NCI-H1417 treated with DMSO at 0.1 percent for 48 hours (cell line): ENCODE measurements at regions not wholly inside any gene's neighbourhood (a gene's known extent, or its start where the extent isn't known, plus 50 kb on each side); places are given as distances from the start of the nearest gene placed in this dataset.
"Not testable (repeated sequence)": the region's sequence is repeated elsewhere in the genome, so short reads cannot be mapped to it uniquely, and the experiment has no call there.

Experiments used
- DNase-seq: peaks from one replicate; lab custom pipeline; 2025; lab: John Stamatoyannopoulos, UW

- not testable (repeated sequence) for DNase-seq
Observed at GRCh38 chr4:142897518-142897917, 51.4 kb upstream of the INPP4B start.

GRCh38 chr4:142900622-142901021 is 54.5 kb upstream of the INPP4B start:
- no peak for DNase-seq

GRCh38 chr4:142901166-142901662 is 55.1 kb upstream of the INPP4B start:
- no peak for DNase-seq

GRCh38 chr4:142903617-142904016 is 57.5 kb upstream of the INPP4B start:
- not testable (repeated sequence) for DNase-seq

- no peak for DNase-seq
Observed at GRCh38 chr4:142909908-142910307, 63.8 kb upstream of the INPP4B start.

- no peak for DNase-seq
Observed at GRCh38 chr4:142913034-142913433, 66.9 kb upstream of the INPP4B start.

GRCh38 chr4:142913461-142914030 is 67.4 kb upstream of the INPP4B start:
- no peak for DNase-seq

GRCh38 chr4:142917678-142918077 is 71.6 kb upstream of the INPP4B start:
- DNase-seq = no peak

GRCh38 chr4:142922720-142923119 is 76.6 kb upstream of the INPP4B start:
- DNase-seq = no peak

- DNase-seq = no peak
Observed at GRCh38 chr4:142923619-142924018, 77.5 kb upstream of the INPP4B start.

GRCh38 chr4:142925161-142925560 is 79.1 kb upstream of the INPP4B start:
- no peak for DNase-seq

- no peak for DNase-seq
Observed at GRCh38 chr4:142927721-142928120, 81.6 kb upstream of the INPP4B start.

- DNase-seq = no peak
Observed at GRCh38 chr4:142929526-142929925, 83.4 kb upstream of the INPP4B start.

GRCh38 chr4:142933207-142933606 is 87.1 kb upstream of the INPP4B start:
- no peak for DNase-seq

GRCh38 chr4:142940425-142941330 is 94.6 kb upstream of the INPP4B start:
- peak; percentile 61 for DNase-seq

- no peak for DNase-seq
Observed at GRCh38 chr4:142944565-142944964, 98.5 kb upstream of the INPP4B start.

- DNase-seq = no peak
Observed at GRCh38 chr4:142952821-142953580, 106.9 kb upstream of the INPP4B start.

- DNase-seq = no peak
Observed at GRCh38 chr4:142954415-142954814, 108.3 kb upstream of the INPP4B start.

GRCh38 chr4:142955501-142955900 is 109.4 kb upstream of the INPP4B start:
- no peak for DNase-seq

- no peak for DNase-seq
Observed at GRCh38 chr4:142959173-142959572, 113.1 kb upstream of the INPP4B start.

GRCh38 chr4:142960126-142960525 is 114.0 kb upstream of the INPP4B start:
- DNase-seq = no peak

- DNase-seq = no peak
Observed at GRCh38 chr4:142960867-142961644, 115.0 kb upstream of the INPP4B start.
